Skin epidermis (tissue), 12 donors: ENCODE measurements at regions not wholly inside any gene's neighbourhood (a gene's known extent, or its start where the extent isn't known, plus 50 kb on each side); places are given as distances from the start of the nearest gene placed in this dataset.
"Not testable (repeated sequence)": the region's sequence is repeated elsewhere in the genome, so short reads cannot be mapped to it uniquely, and the experiment has no call there.

Source experiments
- H3K27ac ChIP-seq, 21 experiments: fragments of 200-600 bp; sonication (generic) in 11 of 21; one replicate each; pipeline ENCODE4 v1.5.0; 2020; ENCODE audit warnings: mild to moderate bottlenecking in 3 of 21, inconsistent platforms in 2 of 21, moderate library complexity in 2 of 21
- H3K4me3 ChIP-seq, 7 experiments: fragments of 200-600 bp; sonication (generic) in 2 of 7; one replicate each; pipeline ENCODE4 v1.5.0; 2020; ENCODE audit warnings: inconsistent platforms in 2 of 7, mild to moderate bottlenecking in 2 of 7, moderate library complexity in 1 of 7

DNA sequence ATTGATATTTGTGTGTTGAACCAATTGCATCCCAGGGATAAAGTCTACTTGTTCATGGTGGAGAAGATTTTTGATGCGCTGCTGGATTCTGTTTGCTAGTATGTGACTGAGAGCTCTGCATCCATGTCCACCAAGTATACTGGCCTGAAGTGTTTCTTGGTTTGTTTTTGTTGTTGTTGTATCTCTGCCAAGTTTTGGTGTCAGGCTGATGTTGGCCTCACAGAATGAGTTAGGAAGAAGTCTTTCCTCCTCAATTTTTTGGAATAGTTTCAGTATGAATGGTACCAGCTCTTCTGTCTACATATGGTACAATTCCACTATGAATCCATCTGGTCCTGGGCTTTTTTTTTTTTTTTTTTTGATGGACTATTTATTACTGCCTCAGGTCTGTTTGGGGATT is 50.9 kb upstream of the OSTN start:
- Histone ChIP-seq H3K4me3 (no peak overlapping the region), H3K27ac (no peak overlapping the region)

DNA sequence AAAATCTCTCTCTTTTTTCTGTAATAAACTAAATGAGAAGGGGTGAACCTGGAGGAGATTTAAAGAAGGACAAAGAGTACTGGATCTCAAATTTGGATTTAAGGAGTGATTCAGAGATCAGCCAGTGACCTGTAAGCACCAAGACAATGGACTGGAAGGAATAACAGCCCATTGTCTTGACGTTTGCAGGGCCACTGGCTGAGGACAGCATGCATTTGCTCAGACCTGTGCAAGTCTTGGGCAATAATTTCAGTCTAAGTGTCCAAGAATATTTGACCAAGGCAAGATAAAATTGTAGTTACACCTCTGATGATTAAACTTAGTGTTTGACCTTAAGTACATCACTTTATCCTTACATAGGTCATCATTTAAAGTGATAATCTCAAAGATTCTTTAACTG is 55.8 kb upstream of the OSTN start:
- Histone ChIP-seq H3K4me3 (no peak overlapping the region), H3K27ac (no peak overlapping the region)

DNA sequence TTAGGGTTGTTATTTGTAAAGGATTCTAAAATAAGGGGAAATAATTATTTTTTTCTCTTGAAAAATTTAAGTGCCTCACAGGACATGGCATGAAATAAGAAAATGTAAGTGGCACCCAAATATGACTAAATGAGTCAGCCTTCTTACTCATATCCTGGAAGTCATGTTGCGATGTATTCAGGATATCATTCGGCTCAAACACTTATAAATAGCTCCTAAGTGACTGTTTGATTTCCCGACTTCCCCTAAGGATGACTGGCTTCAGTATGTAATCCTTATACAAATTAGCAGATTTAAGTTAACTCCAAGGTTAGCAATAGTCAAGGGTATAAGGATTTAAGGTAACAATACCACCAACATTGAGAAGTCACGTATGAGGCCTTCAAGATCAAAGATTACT is 57.3 kb upstream of the OSTN start:
- H3K27ac ChIP-seq, result peak overlapping the region in 1 of 21 experiments; percentile 11

DNA sequence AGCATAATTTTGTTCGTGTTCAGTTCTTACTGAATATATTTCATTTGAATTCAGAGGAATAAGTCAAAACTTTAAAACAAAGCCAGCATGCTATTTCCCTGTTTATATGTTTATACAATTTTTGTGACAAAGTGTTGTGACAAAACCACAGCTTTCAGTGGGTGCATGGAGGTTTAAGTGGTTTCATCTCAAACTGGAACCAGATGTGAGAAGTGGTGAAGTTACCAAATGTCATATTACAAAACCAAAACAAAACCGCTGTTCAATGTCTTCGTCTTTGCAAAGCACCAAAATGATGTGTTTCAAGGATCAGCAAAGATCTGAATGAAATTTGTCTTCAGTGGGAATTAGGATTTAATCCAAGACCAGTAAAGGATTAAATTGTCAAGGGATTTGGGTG is 59.3 kb upstream of the OSTN start:
- Histone ChIP-seq H3K27ac (no peak overlapping the region), H3K4me3 (no peak overlapping the region)

More for the DNA sequence above, 57.3 kb upstream of the OSTN start:
- H3K4me3 ChIP-seq, result no peak overlapping the region

DNA sequence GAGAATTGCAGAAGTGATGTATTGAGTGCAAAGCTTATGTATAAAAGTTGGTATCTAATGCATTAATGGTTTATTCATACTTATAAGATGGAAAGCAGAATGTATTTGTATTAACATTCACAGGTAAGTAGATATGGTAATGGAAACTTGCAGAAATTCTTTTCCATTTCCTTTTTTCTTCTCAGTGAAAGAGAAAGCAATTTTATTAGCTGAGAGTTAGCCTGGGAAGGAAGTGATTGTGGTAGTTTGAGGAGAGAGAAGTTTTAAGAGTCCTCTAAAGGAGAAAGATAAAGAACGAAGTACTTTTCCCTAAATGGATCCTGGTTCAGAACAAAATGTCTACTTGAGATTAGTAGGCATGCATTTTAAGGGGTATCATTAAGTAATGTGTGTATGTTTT is 60.1 kb upstream of the OSTN start:
- no peak overlapping the region for H3K4me3 ChIP-seq
- H3K27ac ChIP-seq, result no peak overlapping the region

DNA sequence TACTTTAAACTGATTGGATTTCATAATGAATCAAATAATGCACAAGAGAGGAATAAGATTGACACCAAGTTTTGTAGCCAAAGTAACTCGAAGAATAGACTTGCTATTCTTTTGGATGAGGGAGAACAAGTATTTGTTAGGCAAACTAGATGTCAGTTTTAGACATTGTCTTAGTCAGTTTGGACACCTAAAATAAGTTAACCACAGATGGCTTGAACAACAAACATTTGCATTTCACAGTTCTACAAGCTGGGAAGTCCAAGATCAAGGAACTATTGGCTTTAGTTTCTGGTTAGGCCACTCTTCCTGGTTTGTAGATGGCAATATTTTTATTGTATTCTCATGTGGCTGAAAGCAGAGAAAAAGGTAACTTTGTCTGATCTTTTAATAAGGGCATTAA is 61.3 kb upstream of the OSTN start:
- no peak overlapping the region for H3K27ac ChIP-seq
- no peak overlapping the region for H3K4me3 ChIP-seq

DNA sequence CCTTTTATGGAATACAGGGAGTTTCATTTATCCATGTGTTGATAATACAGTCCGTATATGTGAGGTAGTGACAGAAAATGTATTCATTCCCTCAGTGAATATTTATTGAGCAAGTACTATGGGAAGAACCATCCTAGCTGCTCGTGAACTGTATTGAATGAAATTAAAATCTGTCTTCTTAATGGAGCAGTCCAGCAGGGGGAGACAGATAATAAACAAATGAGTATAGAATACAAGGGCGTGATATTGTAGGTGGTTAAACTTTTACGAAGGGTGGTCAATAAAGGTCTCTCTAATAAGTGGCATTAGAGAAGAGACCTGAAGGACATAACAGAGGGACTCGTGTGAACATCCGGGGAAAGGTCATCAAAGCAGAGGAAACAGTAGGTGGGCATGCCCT is 62.7 kb upstream of the OSTN start:
- no peak overlapping the region for H3K27ac ChIP-seq
- H3K4me3 ChIP-seq, result no peak overlapping the region

DNA sequence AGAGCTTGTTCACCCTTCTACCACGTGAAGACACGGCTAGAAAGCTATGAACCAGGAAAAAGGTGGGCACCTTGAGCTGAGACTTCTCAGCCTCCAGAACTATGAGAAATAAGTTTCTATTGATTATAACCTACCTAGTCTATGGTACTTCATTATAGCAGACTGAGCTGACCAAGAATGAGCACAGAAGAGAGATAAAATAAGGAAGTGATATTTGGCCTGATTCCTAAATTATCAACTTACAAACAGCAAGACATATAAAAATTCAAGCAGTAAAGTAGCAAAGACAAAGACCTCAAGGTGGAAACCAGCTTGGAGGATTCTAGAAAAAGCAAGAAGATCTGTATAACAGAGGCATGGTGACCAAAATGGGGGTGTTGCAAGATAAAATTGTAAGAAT is 63.9 kb upstream of the OSTN start:
- H3K4me3 ChIP-seq, result no peak overlapping the region
- H3K27ac ChIP-seq, result no peak overlapping the region

DNA sequence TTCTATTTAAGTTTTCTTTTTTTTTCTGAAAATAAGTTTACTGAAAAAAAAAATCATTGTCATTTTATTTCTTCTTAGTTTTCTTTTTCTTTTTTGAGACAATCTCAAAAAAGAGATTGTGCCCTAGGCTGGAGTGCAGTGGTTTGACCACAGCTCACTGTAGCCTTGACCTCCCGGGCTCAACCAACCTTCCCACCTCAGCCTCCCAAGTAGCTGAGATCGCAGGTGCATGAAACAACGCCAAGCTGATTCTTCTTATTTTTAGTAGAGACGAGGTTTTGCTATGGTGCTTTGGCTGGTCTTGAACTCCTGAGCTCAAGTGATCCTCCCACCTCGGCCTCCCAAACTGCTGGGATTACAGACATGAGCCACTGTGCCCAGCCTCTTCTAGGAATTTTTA is 65.7 kb upstream of the OSTN start:
- no peak overlapping the region for H3K4me3 ChIP-seq
- H3K27ac ChIP-seq, result no peak overlapping the region

DNA sequence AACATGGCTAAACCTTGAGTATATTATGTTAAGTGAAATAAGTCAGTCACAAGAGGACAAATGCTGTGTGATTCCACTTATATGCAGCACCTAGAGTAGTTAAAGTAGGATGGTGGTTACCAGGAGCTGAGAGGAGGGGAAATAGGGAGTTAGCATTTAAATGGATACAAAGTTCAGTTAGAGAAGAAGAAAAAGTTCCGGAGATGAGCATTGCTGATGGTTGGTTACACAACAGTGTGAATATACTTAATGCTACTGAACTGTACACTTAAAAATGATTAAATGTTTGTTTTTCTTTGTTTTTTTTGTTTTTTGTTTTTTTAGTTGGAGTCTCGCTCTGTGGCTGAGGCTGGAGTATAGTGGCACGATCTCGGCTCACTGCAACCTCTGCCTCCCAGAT is 67.7 kb upstream of the OSTN start:
- Histone ChIP-seq H3K27ac (no peak overlapping the region), H3K4me3 (no peak overlapping the region)

DNA sequence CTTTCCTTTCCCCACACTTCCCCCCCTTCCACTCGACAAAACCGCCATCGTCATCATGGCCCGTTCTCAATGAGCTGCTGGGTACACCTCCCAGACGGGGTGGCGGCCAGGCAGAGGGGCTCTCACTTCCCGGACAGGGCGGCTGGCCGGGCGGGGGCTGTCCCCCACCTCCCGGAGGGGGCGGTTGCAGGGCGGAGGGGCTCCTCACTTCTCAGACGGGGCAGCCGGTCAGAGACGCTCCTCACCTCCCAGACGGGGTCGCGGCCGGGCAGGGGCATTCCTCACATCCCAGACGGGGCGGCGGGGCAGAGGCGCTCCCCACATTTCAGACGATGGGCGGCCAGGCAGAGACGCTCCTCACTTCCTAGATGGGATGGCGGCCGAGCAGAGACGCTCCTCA is 74.2 kb upstream of the OSTN start:
- not testable (repeated sequence) for H3K27ac ChIP-seq, H3K4me3 ChIP-seq

DNA sequence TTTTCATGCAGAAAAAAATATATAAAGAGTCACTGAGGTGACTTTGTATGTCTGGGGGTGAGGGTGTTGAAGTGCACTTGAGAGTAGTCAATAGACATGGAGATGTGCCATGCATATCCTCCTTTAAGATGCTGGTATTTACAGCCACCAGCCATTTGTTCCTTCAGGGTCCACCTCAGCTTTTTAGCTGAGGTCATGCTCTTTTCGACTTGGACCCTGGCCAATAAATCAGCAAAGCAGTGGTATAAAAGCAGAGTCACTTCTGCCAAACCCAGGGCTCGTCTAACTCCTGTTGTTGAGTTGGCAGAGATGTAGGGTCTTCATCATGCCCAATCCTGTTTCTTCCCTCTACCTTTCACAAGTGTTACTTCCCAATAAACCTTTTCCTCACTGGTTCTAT is 75.1 kb upstream of the OSTN start:
- Histone ChIP-seq H3K27ac (no peak overlapping the region), H3K4me3 (no peak overlapping the region)

DNA sequence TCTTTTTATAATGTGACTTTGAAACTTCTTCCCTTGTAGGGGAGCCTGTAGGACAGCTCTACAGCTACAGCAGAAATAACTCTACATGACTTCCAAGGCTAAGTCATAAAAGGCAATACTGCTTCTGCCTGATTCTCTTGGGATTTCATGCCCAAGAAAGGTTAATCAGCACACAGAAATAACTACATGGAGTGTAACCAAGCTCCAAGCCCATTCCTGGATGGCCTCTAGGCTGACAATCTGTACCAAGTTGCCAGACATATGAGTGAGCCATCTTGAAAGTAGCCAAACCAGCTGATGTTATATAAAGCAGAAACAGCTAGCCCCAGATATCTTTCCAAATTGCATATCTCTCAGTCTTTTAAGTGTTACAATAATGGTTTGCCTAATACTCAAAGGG is 75.8 kb upstream of the OSTN start:
- no peak overlapping the region for H3K27ac ChIP-seq
- no peak overlapping the region for H3K4me3 ChIP-seq

DNA sequence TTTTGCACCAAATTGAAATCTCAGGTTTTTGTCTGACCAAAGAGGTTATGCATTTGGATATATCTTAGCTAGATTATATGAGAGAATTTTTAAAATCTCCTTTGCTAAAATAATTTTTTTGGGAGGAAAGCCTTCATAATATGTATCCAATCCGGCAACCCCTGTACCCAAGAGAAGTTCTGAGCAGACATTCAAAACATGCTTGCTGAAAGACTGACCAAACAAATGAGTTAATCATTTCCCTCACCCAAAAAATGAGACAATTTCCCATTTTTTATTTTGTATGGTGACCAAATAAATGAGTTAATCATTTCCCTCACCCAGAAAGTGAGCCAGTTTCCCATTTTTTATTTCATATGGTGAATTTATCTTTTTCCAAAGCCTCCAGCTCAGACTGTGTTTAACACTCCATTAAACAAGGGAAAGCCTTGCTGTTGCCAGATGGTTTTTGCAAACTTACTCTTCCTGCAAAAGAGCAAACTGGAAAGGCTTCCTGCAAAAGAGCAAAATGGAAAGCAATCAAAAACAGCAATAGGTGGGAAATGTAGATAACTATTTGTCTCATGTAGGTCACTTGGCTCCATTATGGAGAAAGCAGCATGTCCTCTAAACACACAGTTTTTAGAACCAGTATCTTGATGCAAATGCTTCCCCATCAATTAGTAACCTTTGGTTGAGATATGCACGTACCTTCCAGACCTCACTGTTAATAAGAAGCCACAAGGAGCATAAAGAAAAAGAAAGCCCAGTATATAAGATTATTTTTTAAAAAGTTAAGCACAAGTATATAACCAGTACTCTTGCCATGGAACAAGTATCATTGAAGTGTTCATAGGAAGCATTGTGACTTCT is 78.4 kb upstream of the OSTN start:
- H3K27ac ChIP-seq, result no peak overlapping the region
- no peak overlapping the region for H3K4me3 ChIP-seq

DNA sequence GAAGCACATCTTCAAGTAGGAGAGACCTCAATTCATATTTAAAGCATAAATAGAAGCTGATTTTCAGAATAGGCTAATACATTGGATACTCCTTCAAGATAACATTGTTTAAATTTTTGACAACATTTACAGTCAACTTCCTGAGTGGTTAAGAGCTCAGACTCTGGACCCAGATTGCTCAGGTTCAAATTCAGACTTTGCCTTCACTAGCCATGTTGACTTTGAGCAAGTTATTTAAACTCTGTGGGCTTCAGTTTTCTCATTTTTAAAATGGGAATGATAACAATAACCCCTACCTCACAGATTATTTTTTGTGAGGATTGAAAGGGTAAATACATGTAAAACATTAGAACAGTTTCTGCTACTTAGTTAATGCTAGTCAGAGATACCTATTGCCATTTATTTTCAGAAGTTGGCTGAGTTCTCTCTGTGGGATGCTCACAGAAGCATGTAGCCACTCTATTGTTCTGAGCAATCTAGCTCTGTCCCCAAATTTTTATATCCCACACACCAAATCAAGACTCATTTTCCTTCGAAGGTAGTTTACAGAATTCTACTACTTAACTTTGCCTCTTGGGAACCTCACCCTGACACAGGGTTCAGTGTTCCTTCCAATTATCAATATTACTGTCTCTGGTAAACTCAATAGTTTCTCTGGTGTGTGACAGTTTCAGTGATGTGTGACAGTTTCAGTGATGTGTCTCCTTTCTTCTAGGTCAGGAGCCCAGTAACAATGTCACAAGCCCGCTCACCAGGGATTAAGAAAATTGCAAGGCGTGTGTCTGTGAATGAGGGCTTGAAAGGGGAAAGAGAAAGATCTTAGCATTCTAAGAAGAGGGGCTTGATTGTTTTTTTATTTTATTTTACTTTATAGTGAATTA is 79.4 kb upstream of the OSTN start:
- Histone ChIP-seq H3K4me3 (no peak overlapping the region), H3K27ac (no peak overlapping the region)

DNA sequence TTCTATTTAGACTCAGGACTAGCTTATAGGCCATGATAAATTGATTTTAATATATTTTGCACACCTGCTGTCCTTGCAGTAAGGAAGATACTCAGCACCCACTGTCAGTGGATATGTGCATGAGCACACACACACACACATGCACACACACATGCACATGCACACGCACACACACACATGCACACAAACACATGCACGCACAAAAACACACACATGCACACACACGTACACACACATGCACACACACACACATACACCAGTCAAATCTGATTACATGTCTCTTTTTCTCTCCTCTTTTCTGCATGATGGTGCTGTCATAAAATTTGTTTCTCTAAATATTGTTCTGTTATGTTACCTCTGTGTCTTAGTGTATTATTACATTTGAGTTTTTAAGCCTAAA is 87.3 kb upstream of the OSTN start:
- Histone ChIP-seq H3K27ac (no peak overlapping the region), H3K4me3 (no peak overlapping the region)

DNA sequence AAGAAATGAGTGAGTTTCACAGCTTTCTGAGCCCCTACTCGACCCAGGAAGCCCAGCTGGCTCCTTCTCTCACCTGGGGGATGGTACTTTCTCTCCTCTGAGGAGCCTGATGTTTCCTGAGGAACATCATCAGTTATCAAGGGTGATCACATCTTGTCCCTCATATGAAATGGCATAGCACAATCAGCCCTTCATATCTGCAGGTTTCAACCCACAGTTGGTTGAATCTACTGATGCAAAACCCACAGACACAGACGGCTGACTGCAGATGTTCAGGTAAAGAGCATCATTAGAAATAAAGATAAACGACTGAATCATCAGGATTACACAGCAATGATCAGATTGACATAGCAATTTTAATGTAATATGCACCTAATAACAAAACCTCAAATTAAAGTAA is 93.6 kb upstream of the OSTN start:
- Histone ChIP-seq H3K27ac (no peak overlapping the region), H3K4me3 (no peak overlapping the region)

DNA sequence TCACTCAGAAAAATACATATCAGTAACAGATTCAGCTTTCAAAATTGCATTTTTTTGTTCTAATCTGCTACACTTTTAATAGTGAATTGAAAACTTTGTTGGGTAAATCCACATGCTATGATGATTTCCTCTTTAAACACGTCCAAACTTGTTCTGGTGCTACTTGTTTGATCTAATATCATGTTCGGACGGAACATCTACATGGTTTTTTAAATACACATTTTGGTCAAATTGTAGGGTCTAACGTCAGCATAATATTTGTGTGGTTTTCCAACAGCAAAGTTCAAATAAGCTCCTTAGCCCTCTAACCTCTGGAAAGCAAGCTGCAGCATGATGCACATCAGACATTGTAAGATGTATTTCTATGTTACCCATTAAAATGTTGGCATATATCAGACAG is 98.5 kb upstream of the OSTN start:
- Histone ChIP-seq H3K4me3 (no peak overlapping the region), H3K27ac (no peak overlapping the region)

DNA sequence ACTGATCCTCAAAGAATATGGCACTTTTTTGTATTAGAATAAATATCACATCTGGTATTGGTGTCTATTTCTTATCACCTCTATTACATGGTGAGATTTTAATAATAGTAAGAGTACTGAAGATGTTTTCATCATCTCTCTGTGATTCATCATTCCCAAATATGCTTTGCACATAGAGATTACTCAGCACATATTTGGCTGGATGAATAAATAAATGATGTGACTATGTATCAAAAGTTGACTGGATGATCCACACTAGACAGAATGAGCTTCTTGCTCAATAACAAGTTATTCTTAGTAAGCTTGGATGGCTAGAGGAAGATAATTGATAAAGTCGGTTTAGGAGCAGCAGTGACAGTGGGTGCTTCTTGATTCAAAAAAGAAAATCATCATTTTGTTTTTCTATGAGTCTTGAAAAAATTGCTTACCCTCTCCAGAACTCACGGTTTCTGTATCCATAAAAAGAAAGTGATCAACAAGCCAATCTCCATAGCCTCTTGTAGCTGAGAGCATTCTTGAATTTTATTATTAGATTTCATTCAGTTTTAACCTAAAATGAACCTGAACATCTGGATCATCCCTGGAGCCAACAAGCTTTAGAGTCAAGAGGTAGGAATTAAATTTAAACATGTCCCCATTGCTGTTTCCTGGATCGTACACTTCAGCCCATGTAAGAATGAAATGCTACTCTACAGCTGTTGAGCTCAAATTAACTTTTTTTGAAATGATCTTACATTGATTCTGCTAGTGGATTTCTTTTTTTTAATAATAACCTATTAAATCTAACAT is 104.8 kb upstream of the OSTN start:
- no peak overlapping the region for H3K27ac ChIP-seq

DNA sequence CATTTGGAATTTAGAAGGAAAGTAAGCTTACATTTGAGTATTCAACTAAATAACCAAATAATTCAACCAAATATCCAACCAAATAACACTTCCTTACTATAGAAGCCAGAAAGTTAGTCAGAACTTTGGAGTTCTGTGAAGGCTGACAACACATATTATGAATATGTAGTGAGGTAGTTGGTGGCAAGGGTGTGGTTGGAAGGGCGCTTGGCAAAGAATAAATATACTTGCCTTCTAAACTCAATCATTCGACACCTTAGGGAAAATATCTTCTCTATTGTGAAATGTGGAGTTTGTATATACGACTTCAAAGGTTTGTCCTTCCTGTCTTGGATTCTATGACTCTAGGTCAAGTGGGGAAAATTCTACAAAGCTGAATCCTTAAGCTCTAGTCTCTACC is 111.7 kb upstream of the OSTN start:
- Histone ChIP-seq H3K4me3 (no peak overlapping the region), H3K27ac (no peak overlapping the region)

More for the DNA sequence above, 104.8 kb upstream of the OSTN start:
- no peak overlapping the region for H3K4me3 ChIP-seq
